HepG2 (cell line): ENCODE measurements at regions not wholly inside any gene's neighbourhood (a gene's known extent, or its start where the extent isn't known, plus 50 kb on each side); places are given as distances from the start of the nearest gene placed in this dataset.

Experiments
- ATAC-seq: fragments of 200-7000 bp; cut with Tn5 transposase; 3 replicates; pipeline ENCODE4 v1.9.1; 2020; ENCODE audit warnings: mild to moderate bottlenecking, moderate library complexity
- BruUV-seq: library from RNA; stranded (reverse); fragments of 400-500 nt; replicated peaks from 2 replicates; lab custom pipeline; 2021; lab: Mats Ljungman, UMichigan
- CTCF ChIA-PET: fragments of 300-600 bp; formaldehyde crosslinking; extraction: SDS; loops from one replicate; lab custom pipeline; 2021; ENCODE audit warnings: low total read pairs, inconsistent platforms, low intra/inter-chr PET ratio; lab: Yijun Ruan, JAX
- POLR2A ChIA-PET: fragments of 350-600 bp; sonication (Branson Sonifier 250); formaldehyde crosslinking; loops from one replicate; lab custom pipeline; 2020; ENCODE audit warnings: antibody characterized with exemption, inconsistent platforms; lab: Yijun Ruan, JAX
- DNase-seq: peaks from one replicate; pipeline ENCODE4 v3.0.0-alpha.2; 2015; ENCODE audit warnings: low spot score
- FAIRE-seq: peaks from 3 replicates; lab custom pipeline; 2011; peaks lifted over from hg19 to GRCh38; lab: Jason Lieb, UNC
- H2AFZ ChIP-seq: one replicate; pipeline ENCODE4 v1.6.1; 2011; ENCODE audit warnings: low read length, inconsistent platforms
- H3K27ac ChIP-seq: fragments of 300-600 bp; 3 replicates; pipeline ENCODE4 v1.8.0; 2011; ENCODE audit warnings: mixed run types, mild to moderate bottlenecking, mixed read lengths, low read length, inconsistent platforms; ENCODE audit not compliant: insufficient read depth; ENCODE audit errors: extremely low read length
- H3K27me3 ChIP-seq, 2 experiments: fragments of 200-600 bp in 1 of 2; 2 replicates in 1 of 2; 3 replicates in 1 of 2; pipeline versions ENCODE4 v1.6.0 to v1.8.0; 2011; ENCODE audit warnings: low read length in 2 of 2, mild to moderate bottlenecking in 2 of 2, moderate library complexity in 2 of 2, inconsistent platforms in 1 of 2; ENCODE audit not compliant: insufficient read depth in 2 of 2, control insufficient read depth in 1 of 2
- H3K36me3 ChIP-seq, 2 experiments: fragments of 200-600 bp in 1 of 2; replicated peaks in 1 of 2; 2 replicates in 1 of 2; 3 replicates in 1 of 2; pipeline versions ENCODE4 v1.5.1 to v1.8.0; 2011; ENCODE audit warnings: low read length in 2 of 2, inconsistent platforms in 1 of 2; ENCODE audit not compliant: insufficient read depth in 2 of 2, control insufficient read depth in 1 of 2
- H3K4me1 ChIP-seq: 2 replicates; pipeline ENCODE4 v1.5.1; 2012; ENCODE audit warnings: low read length, inconsistent platforms; ENCODE audit not compliant: insufficient read depth
- H3K4me2 ChIP-seq: 2 replicates; pipeline ENCODE4 v1.6.0; 2011; ENCODE audit warnings: low read depth, low read length, inconsistent platforms
- H3K4me3 ChIP-seq, 3 experiments: fragments of 200-600 bp in 1 of 3; sonication (generic), shearing (Covaris generic) in 1 of 3; replicated peaks in 1 of 3; 2 replicates each; pipeline ENCODE4 v1.5.1; 2011 to 2016; ENCODE audit warnings: low read length in 3 of 3, inconsistent platforms in 2 of 3, low read depth in 2 of 3, mild to moderate bottlenecking in 2 of 3, control low read depth in 1 of 3, mixed read lengths in 1 of 3; ENCODE audit not compliant: insufficient read depth in 1 of 3
- H3K79me2 ChIP-seq: one replicate; pipeline ENCODE4 v1.6.1; 2011; ENCODE audit warnings: low read length, inconsistent platforms; ENCODE audit not compliant: insufficient read depth
- H3K9ac ChIP-seq: 2 replicates; pipeline ENCODE4 v1.6.0; 2011; ENCODE audit warnings: mild to moderate bottlenecking, low read depth, low read length, inconsistent platforms; ENCODE audit not compliant: insufficient read depth
- H3K9me3 ChIP-seq: 2 replicates; pipeline ENCODE4 v1.5.1; 2012; ENCODE audit warnings: mild to moderate bottlenecking, low read length
- H4K20me1 ChIP-seq: 2 replicates; pipeline ENCODE4 v1.6.0; 2011; ENCODE audit warnings: inconsistent platforms, mild to moderate bottlenecking, low read length, moderate library complexity; ENCODE audit not compliant: insufficient read depth
- ATF6 ChIP-seq: sonication (generic); formaldehyde crosslinking; conservative IDR thresholded peaks from 2 replicates; pipeline ENCODE4 v1.4.0; 2020; ENCODE audit warnings: missing genetic modification reagents
- ATF7-NPFF ChIP-seq: sonication (generic); formaldehyde crosslinking; IDR thresholded peaks from 2 replicates; pipeline ENCODE4 v1.8.1; 2023; ENCODE audit warnings: mild to moderate bottlenecking, low read depth, missing genetic modification reagents, moderate library complexity
- FOXC1 ChIP-seq: sonication (generic); formaldehyde crosslinking; IDR thresholded peaks from 2 replicates; pipeline ENCODE4 v1.8.0; 2022; ENCODE audit warnings: mild to moderate bottlenecking, missing genetic modification reagents, borderline replicate concordance
- GFI1 ChIP-seq: sonication (generic); formaldehyde crosslinking; IDR thresholded peaks from 2 replicates; pipeline ENCODE4 v1.5.0; 2020; ENCODE audit warnings: missing genetic modification reagents, mild to moderate bottlenecking, borderline replicate concordance
- KIAA2018 ChIP-seq: sonication (generic); formaldehyde crosslinking; IDR thresholded peaks from 2 replicates; pipeline ENCODE4 v1.5.0; 2020; ENCODE audit warnings: mild to moderate bottlenecking, missing genetic modification reagents, borderline replicate concordance
- MAFK ChIP-seq, 2 experiments: IDR thresholded peaks in 1 of 2; conservative IDR thresholded peaks in 1 of 2; 2 replicates each; pipeline ENCODE4 v1.6.1; 2011; ENCODE audit warnings: improper control_type of control experiment in 2 of 2, low read length in 2 of 2
- MBNL3 ChIP-seq: fragments of 250-450 bp; sonication (Bioruptor Pico); conservative IDR thresholded peaks from 2 replicates; pipeline ENCODE4 v1.8.0; 2022; ENCODE audit warnings: mild to moderate bottlenecking, inconsistent platforms
- PCBP1 ChIP-seq: fragments of 200-400 bp; formaldehyde crosslinking; IDR thresholded peaks from 2 replicates; pipeline ENCODE4 v1.6.1; 2017; ENCODE audit warnings: mild to moderate bottlenecking, low read depth, low read length, borderline replicate concordance
- PLRG1 ChIP-seq: fragments of 450-650 bp; conservative IDR thresholded peaks from 2 replicates; pipeline ENCODE4 v1.6.1; 2016
- ZNF749 ChIP-seq: sonication (generic); formaldehyde crosslinking; IDR thresholded peaks from 2 replicates; pipeline ENCODE4 v1.8.0; 2022; ENCODE audit warnings: mild to moderate bottlenecking, missing genetic modification reagents, moderate library complexity, borderline replicate concordance
- ZNF841 ChIP-seq: sonication (generic); formaldehyde crosslinking; IDR thresholded peaks from 2 replicates; pipeline ENCODE4 v1.8.1; 2023; ENCODE audit warnings: missing genetic modification reagents, borderline replicate concordance
- WGBS: methylation state at CpG from one replicate; pipeline ENCODE4 v1.1.6; 2017; ENCODE audit warnings: low lambda C conversion rate; 5-methylcytosine and 5-hydroxymethylcytosine counted together
- in situ Hi-C: cut with HindIII; loops from 2 replicates; pipeline ENCODE4 v1.10.0; 2017; ENCODE audit warnings: low pct_unique_long_range_greater_than_20kb; ENCODE audit not compliant: extremely low pct_ligation_motif_present
- intact Hi-C: fragments of 100-400 bp; cut with micrococcal nuclease; formaldehyde crosslinking; loops from one replicate; pipeline ENCODE4 v1.10.0; 2022; ENCODE audit not compliant: unreplicated experiment
- TF ChIP-seq, protein P1 (sequence below): fragments of 450-650 bp; IDR thresholded peaks from 2 replicates; pipeline ENCODE4 v1.6.1; 2016

GRCh38 chr17:72294487-72294893, 173.7 kb downstream of the SOX9 start (continued):
- TF ChIP-seq MAFK (conservative IDR thresholded peaks at IDR 0.05 in 1 of 2, IDR thresholded peaks at IDR 0.05 in 1 of 2; ENCODE audit: low read length in 2 of 2) (no peak), FOXC1 (no peak), ATF6 (CRISPR knock-in tag) (no peak)
- TF ChIP-seq, all 625 proteins: peak for 0

DNA sequence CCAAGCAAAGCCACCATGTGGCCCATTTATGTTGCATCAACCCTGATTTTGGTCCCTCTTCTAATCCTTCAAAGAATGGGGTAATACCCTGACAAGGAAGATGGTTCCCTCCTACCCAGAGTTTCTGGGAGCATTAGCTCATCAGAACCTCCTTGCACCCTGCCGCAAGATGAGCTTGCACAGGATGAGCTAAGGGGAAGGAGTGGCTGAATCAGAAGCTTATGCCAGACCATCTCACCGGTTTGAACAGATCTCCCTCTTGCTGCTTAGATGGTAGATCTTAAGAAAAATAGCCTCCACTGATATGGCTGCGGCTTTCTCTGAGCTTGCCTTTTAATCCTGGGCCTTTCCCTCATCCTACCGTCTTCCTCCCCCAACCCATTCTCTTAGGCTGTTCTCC, 175.1 kb downstream of the SOX9 start:
- H3K79me2 ChIP-seq: no peaks in the 10 kb centered on the region
- H3K9me3 ChIP-seq: no peaks in the 10 kb centered on the region
- no peak overlapping the region for H3K4me3 ChIP-seq
- no peak for DNase-seq
- WGBS: 78% methylated on average over 4 of the region's 4 CpGs
- ChIA-PET POLR2A (interaction anchor here (1.8 kb wide), 1 partner anchor 43 kb away, joined by 7 read pairs; no protein-coding TSS in a partner anchor), CTCF (no interaction called here)
- H3K36me3 ChIP-seq: no peaks in the 10 kb centered on the region
- H3K4me1 ChIP-seq: peaks cover 55% of the 10 kb centered on the region
- H4K20me1 ChIP-seq: no peaks in the 10 kb centered on the region
- in situ Hi-C loops (no loop called here), intact Hi-C loops (loop anchor here (5.0 kb wide), 1 partner anchor 101 kb away; no protein-coding TSS in a partner anchor)
- FAIRE-seq: no peak
- H3K4me2 ChIP-seq: no peak overlapping the region
- BruUV-seq: no TSS peak
- no peak overlapping the region for H2AFZ ChIP-seq
- H3K9ac ChIP-seq: no peak overlapping the region
- H3K27me3 ChIP-seq: peaks cover 1 to 7% of the 10 kb centered on the region in 2 experiments; a peak in 1 of 5 replicates
- H3K27ac ChIP-seq: no peak overlapping the region
- no peak for ATAC-seq
- TF ChIP-seq ATF7-NPFF (CRISPR knock-in tag): no peak
- TF ChIP-seq KIAA2018 (CRISPR knock-in tag): no peak
- no peak for TF ChIP-seq GFI1 (CRISPR knock-in tag)
- TF ChIP-seq MBNL3 (CRISPR knock-in tag): no peak
- TF ChIP-seq PCBP1: no peak
- no peak for TF ChIP-seq PLRG1
- no peak for TF ChIP-seq ZNF749 (CRISPR knock-in tag)
- TF ChIP-seq ZNF841 (CRISPR knock-in tag): no peak
- TF ChIP-seq, protein P1, sequence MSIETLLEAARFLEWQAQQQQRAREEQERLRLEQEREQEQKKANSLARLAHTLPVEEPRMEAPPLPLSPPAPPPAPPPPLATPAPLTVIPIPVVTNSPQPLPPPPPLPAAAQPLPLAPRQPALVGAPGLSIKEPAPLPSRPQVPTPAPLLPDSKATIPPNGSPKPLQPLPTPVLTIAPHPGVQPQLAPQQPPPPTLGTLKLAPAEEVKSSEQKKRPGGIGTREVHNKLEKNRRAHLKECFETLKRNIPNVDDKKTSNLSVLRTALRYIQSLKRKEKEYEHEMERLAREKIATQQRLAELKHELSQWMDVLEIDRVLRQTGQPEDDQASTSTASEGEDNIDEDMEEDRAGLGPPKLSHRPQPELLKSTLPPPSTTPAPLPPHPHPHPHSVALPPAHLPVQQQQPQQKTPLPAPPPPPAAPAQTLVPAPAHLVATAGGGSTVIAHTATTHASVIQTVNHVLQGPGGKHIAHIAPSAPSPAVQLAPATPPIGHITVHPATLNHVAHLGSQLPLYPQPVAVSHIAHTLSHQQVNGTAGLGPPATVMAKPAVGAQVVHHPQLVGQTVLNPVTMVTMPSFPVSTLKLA: no peak
